RKO (cell line): ENCODE measurements at regions not wholly inside any gene's neighbourhood (a gene's known extent, or its start where the extent isn't known, plus 50 kb on each side); places are given as distances from the start of the nearest gene placed in this dataset.
"Not testable (repeated sequence)": the region's sequence is repeated elsewhere in the genome, so short reads cannot be mapped to it uniquely, and the experiment has no call there.

ENCODE experiments used
- DNase-seq: peaks from one replicate; pipeline ENCODE4 v3.0.0-alpha.2; 2016; ENCODE audit warnings: low spot score

GRCh38 chr9:82382887-82383616 is 394.5 kb downstream of the SPATA31D1 start:
- no peak for DNase-seq

DNA sequence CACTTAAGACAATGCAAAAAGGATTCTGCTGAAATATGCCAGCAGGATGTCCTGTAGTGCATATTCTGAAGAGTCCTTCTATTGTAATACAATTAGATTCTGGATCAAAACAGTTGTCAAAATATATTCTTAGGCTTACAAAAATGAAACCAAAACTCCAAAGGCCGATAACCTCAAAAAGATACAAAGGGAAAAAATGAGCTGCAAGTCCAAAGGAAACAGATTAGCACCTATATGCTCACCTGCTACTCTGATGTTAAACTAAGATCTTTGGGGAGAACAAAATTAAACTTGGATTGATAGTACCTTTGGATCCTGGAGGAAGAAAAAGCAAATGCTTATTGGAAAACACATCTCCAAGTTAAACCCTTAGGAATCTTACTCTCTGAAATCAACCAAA is 397.1 kb downstream of the SPATA31D1 start:
- no peak for DNase-seq

- no peak for DNase-seq
These were observed 409.0 kb downstream of the SPATA31D1 start for GRCh38 chr9:82397534-82397933.

- no peak for DNase-seq
These were observed 415.8 kb downstream of the SPATA31D1 start for GRCh38 chr9:82404196-82404870.

DNA sequence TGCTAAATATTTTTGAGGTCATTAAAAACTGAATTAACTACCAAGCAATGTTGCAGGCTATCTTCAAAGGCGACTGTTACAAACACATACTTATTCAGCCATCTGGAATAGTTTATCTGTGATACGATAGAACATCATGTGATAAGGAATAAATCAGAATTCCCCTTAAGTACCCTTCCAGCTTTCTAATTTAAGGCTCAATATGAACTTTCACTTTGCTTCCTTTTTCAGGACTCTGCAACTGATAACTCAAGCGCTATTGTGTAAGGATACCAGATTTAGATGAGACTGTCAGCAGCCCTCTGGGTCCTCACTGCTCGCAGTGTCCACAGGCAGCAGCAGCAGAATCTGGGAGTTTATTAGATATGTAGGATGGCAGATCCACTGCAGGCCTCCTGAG is 416.3 kb downstream of the SPATA31D1 start:
- DNase-seq: no peak

DNA sequence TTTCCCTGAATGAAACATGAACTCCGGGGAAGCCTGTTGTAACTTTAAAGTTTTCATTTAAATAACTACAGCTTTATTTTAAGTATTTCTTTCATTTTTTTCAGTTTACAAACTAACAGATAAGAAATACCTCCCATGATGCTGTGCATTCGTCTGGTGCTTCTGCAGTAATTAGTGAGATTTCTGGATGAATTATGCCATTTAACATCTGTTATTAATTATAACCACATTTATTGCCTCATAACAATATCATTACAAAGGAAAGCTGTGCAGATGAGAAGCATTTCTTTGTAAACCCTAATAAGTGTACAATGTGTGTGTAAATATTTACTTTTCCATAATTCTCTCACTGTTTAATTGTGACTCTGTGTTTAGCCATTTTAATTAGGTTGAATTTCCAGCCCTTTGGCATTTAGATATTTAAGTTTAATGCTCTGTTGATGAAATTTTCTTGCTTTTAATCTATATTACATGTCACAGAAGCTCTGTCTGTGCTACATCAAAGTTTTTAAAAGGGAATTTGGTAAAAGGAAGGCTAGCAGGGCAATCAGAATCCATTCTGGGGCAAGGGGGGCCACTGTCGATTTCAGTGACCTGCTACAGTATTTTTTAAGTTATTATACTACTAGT is 418.0 kb downstream of the SPATA31D1 start:
- no peak for DNase-seq

DNA sequence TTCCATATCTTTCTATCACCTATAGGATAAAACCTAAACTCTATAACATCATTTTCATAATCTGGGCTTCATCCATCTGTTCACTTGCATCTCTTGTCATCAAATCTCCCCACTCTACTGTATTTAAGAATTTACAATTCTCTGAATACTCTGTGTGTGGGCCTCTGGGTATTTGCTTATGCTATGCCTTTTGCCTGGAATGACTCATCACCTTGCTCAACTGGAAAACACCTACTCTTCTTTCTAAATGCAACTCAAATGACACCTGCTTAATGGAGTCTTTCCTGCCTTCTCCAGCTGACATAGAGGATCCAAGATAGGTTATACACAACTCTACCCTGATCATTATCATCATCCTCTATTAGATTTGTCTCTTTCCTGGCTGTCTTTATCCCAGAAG is 421.7 kb downstream of the SPATA31D1 start:
- DNase-seq: no peak

DNA sequence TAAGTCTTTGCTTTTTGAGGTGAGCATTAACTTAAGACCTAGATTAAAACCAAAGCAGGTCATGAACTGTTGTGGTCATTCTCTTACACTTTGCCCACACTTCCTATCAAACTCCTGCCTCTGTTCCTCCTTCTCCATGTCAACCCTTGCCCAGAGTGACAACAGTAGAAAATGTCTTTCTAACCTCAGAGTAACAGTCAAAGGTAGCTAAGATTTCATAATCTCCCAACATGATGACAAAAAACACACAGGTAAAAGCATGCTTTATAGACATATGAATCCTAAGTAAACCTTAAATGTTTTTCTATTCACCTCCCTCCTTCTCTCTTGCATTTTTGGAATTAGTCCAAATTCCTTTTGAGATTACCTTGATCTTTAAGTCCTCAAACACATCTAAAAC is 422.3 kb downstream of the SPATA31D1 start:
- no peak for DNase-seq

- DNase-seq: no peak
These were observed 424.2 kb downstream of the SPATA31D1 start for GRCh38 chr9:82412586-82413305.

DNA sequence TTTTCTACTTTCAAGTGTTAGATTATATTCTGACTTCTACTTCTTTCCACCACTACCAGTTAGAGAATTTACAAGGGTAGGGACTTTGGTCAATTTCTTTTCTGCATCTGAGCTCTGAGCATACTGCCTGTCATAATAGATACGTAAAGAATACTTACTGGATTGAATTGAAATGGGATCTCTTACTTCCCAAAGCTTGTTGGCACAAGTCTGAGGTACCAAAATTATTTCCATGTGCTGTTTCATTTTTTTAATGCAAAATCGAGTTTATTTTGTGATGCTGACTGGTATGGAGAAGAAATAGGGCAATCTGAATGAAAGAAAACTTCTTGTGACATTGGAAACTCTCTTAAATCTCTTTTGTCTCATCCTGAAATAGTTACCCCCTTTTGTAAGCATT is 428.9 kb downstream of the SPATA31D1 start:
- DNase-seq: no peak

- no peak for DNase-seq
These were observed 429.8 kb downstream of the SPATA31D1 start for GRCh38 chr9:82418334-82418733.

- no peak for DNase-seq
These were observed 431.3 kb downstream of the SPATA31D1 start for GRCh38 chr9:82419696-82420486.

- no peak for DNase-seq
These were observed 432.9 kb downstream of the SPATA31D1 start for GRCh38 chr9:82421498-82421897.

- no peak for DNase-seq
These were observed 435.1 kb downstream of the SPATA31D1 start for GRCh38 chr9:82423700-82424099.

- DNase-seq: no peak
These were observed 436.1 kb downstream of the SPATA31D1 start for GRCh38 chr9:82424599-82425120.

DNA sequence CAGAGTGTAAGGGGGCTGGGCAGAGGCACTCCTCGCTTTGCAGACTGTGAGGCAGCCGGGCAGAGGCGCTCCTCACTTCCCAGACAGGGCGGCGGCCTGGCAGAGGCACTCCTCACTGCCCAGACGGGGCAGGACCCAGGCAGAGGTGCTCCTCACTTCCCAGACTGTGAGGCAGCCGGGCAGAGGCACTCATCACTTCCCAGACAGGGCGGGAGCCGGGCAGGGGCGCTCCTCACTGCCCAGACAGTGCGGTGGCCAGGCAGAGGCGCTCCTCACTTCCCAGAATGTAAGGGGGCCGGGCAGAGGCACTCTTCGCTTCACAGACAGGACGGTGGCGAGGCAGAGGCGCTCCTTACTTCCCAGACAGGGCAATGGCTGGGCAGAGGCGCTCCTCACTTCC is 442.5 kb downstream of the SPATA31D1 start:
- DNase-seq: no peak

- DNase-seq: not testable (repeated sequence)
These were observed 444.8 kb downstream of the SPATA31D1 start for GRCh38 chr9:82433290-82433931.

- DNase-seq: no peak
These were observed 447.9 kb downstream of the SPATA31D1 start for GRCh38 chr9:82436475-82436874.

GRCh38 chr9:82437183-82437582 is 448.6 kb downstream of the SPATA31D1 start:
- not testable (repeated sequence) for DNase-seq

DNA sequence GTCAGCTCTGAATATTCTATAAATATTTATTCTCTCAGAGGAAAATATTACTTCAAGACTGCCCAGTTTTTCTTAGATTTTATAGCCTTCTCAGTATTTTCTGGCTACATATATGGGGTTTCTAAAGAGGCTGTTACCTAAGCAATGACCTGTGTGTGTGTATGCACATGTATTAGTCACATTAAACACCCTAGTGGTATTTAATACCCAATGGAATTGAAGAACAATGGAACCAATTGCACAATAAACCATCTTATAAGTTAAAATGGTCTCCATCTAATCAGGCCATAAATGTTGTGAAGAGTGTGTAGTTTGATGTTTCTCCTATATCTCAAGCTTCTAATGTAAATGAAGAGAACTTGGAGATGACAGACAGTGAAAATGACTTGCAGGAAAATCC is 450.0 kb downstream of the SPATA31D1 start:
- DNase-seq: no peak

DNA sequence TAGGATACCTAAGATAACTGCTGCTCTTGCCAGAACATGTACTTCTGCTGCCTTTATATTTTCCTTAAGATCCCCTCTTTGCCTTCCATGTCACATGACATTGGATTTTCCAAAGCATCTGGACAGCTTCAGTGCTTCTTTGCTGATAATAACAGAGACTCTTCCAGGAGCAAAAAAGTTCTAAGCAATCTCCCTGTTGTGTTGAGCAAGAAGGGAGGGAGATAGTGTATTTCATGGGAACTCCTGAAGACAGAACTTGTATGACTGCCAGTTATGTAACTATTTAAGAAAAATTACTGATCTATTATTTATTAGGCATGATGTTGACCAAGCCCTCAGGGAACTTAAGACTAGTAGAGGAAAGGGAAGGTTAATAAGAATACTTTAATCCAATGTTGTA is 454.7 kb downstream of the SPATA31D1 start:
- no peak for DNase-seq
